BE2C (cell line): ENCODE measurements at regions not wholly inside any gene's neighbourhood (a gene's known extent, or its start where the extent isn't known, plus 50 kb on each side); places are given as distances from the start of the nearest gene placed in this dataset.

Experiments
- DNase-seq: peaks from one replicate; pipeline ENCODE4 v3.0.0-alpha.2; 2020
- H3K27me3 ChIP-seq: fragments of 250-450 bp; sonication (Bioruptor Pico); 2 replicates; pipeline ENCODE4 v1.5.1; 2020; ENCODE audit warnings: mild to moderate bottlenecking
- H3K36me3 ChIP-seq: fragments of 250-450 bp; sonication (Bioruptor Pico); 2 replicates; pipeline ENCODE4 v1.5.1; 2020; ENCODE audit warnings: mild to moderate bottlenecking
- H3K4me1 ChIP-seq: fragments of 250-450 bp; sonication (Bioruptor Pico); 2 replicates; pipeline ENCODE4 v1.5.1; 2020
- H3K4me3 ChIP-seq: 2 replicates; pipeline ENCODE4 v1.5.1; 2011; ENCODE audit warnings: low read depth, low read length
- H3K9me3 ChIP-seq: fragments of 250-450 bp; sonication (Bioruptor Pico); 2 replicates; pipeline ENCODE4 v1.5.1; 2020
- TF ChIP-seq, protein P1 (sequence below): IDR thresholded peaks from 2 replicates; pipeline ENCODE4 v1.5.1; 2012; ENCODE audit warnings: mild to moderate bottlenecking, low read depth, low read length

GRCh38 chr1:184910691-184911091 lies 63.6 kb downstream of the NIBAN1 start:
- peaks cover 14% of the 10 kb centered on the region for H3K27me3 ChIP-seq
- no peak for DNase-seq
- no peaks in the 10 kb centered on the region for H3K36me3 ChIP-seq
- no peaks in the 10 kb centered on the region for H3K9me3 ChIP-seq
- H3K4me1 ChIP-seq, result no peaks in the 10 kb centered on the region
- TF ChIP-seq, protein P1, sequence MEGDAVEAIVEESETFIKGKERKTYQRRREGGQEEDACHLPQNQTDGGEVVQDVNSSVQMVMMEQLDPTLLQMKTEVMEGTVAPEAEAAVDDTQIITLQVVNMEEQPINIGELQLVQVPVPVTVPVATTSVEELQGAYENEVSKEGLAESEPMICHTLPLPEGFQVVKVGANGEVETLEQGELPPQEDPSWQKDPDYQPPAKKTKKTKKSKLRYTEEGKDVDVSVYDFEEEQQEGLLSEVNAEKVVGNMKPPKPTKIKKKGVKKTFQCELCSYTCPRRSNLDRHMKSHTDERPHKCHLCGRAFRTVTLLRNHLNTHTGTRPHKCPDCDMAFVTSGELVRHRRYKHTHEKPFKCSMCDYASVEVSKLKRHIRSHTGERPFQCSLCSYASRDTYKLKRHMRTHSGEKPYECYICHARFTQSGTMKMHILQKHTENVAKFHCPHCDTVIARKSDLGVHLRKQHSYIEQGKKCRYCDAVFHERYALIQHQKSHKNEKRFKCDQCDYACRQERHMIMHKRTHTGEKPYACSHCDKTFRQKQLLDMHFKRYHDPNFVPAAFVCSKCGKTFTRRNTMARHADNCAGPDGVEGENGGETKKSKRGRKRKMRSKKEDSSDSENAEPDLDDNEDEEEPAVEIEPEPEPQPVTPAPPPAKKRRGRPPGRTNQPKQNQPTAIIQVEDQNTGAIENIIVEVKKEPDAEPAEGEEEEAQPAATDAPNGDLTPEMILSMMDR, result no peak
- no peak overlapping the region for H3K4me3 ChIP-seq

DNA sequence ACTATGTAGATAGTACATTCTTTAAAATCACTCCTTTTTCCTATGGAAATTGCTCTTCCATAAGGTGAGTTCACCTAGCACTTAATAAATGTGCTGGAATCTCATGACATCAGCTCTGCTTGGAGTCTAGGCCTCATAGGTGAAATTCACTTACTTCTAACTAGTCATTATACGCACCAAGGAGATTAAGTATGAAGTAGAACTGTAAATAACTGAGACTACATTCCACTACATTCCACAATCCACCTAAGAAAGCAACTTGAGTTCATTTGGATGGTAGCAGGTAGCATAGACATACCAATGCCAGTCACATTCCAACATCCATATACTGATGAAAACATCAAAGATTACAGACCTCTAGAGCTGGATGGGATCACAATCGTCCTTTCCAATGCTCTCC lies 64.3 kb downstream of the NIBAN1 start:
- Histone ChIP-seq H3K27me3 (peaks cover 10% of the 10 kb centered on the region), H3K4me1 (no peaks in the 10 kb centered on the region), H3K36me3 (no peaks in the 10 kb centered on the region), H3K9me3 (no peaks in the 10 kb centered on the region), H3K4me3 (no peak overlapping the region)
- DNase-seq, result no peak
- TF ChIP-seq, protein P1, result no peak

DNA sequence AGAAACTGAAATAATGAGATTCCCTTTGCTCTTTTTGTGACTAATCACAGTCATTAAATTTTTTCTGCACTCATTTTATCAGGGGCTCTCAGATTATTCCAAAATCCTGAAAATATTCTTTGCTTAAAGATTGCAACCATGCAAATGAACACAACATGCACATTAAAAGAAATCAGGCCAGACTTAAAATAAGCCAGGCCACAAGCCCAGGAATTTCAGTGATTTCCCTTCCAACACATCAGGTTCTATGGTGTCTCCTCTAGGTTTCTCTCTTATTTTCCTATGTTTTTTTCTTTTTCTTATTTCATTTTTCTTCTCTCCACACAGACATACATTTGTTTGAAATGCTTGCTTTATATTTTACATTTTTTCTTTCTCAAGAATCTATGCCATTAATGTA lies 65.3 kb downstream of the NIBAN1 start:
- Histone ChIP-seq H3K27me3 (peaks cover 8% of the 10 kb centered on the region), H3K36me3 (no peaks in the 10 kb centered on the region), H3K9me3 (no peaks in the 10 kb centered on the region), H3K4me1 (no peaks in the 10 kb centered on the region), H3K4me3 (no peak overlapping the region)
- TF ChIP-seq, protein P1, result no peak
- DNase-seq, result no peak

- peaks cover 4% of the 10 kb centered on the region for H3K27me3 ChIP-seq
- no peaks in the 10 kb centered on the region for H3K9me3 ChIP-seq
- TF ChIP-seq, protein P1, result no peak
- H3K4me3 ChIP-seq, result no peak overlapping the region
- no peaks in the 10 kb centered on the region for H3K36me3 ChIP-seq
- H3K4me1 ChIP-seq, result no peaks in the 10 kb centered on the region
- DNase-seq, result no peak
These were observed 65.8 kb downstream of the NIBAN1 start for GRCh38 chr1:184908506-184908905.

DNA sequence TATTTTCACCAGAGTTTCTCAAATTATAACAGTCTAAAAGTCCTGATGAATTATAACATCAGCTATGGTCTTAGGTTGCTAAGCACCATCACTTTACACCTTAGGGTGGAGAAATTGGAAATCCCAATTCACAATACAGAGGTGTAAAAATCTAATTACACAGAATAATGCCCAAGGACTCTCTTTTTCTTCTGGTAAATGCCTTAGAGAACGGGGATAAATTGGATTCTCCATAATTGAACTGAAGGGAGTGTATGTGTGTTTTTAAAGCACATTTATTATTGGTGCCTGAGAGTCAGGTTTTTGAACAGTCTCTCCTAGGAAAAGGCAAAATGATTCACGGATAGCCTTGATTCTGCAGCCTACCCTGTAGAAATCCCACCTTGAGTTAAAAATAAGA lies 66.8 kb downstream of the NIBAN1 start:
- DNase-seq, result no peak
- no peaks in the 10 kb centered on the region for H3K9me3 ChIP-seq

GRCh38 chr1:184906761-184907160 lies 67.5 kb downstream of the NIBAN1 start:
- no peaks in the 10 kb centered on the region for H3K36me3 ChIP-seq
- no peaks in the 10 kb centered on the region for H3K4me1 ChIP-seq
- no peaks in the 10 kb centered on the region for H3K9me3 ChIP-seq
- no peak overlapping the region for H3K4me3 ChIP-seq
- DNase-seq, result no peak
- TF ChIP-seq, protein P1, result no peak
- H3K27me3 ChIP-seq, result peaks cover 4% of the 10 kb centered on the region

More for the DNA sequence above, 66.8 kb downstream of the NIBAN1 start:
- TF ChIP-seq, protein P1, result no peak
- H3K4me1 ChIP-seq, result no peaks in the 10 kb centered on the region
- H3K4me3 ChIP-seq, result no peak overlapping the region
- no peaks in the 10 kb centered on the region for H3K36me3 ChIP-seq
- peaks cover 4% of the 10 kb centered on the region for H3K27me3 ChIP-seq
